ENCODE measurements at regions not wholly inside any gene's neighbourhood (a gene's known extent, or its start where the extent isn't known, plus 50 kb on each side); places are given as distances from the start of the nearest gene placed in this dataset.

GRCh38 chr12:13769966-13770365 is 211.4 kb downstream of the GRIN2B start:
- no peak for DNase-seq (ENCODE audit: low read depth in 4 of 4, low spot score in 3 of 4)

- no peak for DNase-seq (ENCODE audit: low read depth in 4 of 4, low spot score in 3 of 4)
Observed at GRCh38 chr12:13769273-13769672, 212.1 kb downstream of the GRIN2B start.

GRCh38 chr12:13764748-13765147 is 216.7 kb downstream of the GRIN2B start:
- no peak for DNase-seq (ENCODE audit: low read depth in 4 of 4, low spot score in 3 of 4)

- DNase-seq (ENCODE audit: low read depth in 4 of 4, low spot score in 3 of 4), result no peak
Observed at GRCh38 chr12:13749389-13749788, 232.0 kb downstream of the GRIN2B start.

GRCh38 chr12:13745111-13745860 is 236.1 kb downstream of the GRIN2B start:
- DNase-seq (ENCODE audit: low read depth in 4 of 4, low spot score in 3 of 4), result no peak

GRCh38 chr12:13744561-13744960 is 236.8 kb downstream of the GRIN2B start:
- no peak for DNase-seq (ENCODE audit: low read depth in 4 of 4, low spot score in 3 of 4)

GRCh38 chr12:13740149-13740545 is 241.3 kb downstream of the GRIN2B start:
- no peak for DNase-seq (ENCODE audit: low read depth in 4 of 4, low spot score in 3 of 4)

- no peak for DNase-seq (ENCODE audit: low read depth in 4 of 4, low spot score in 3 of 4)
Observed at GRCh38 chr12:13735734-13736133, 245.7 kb downstream of the GRIN2B start.

GRCh38 chr12:13734584-13735152 is 246.7 kb downstream of the GRIN2B start:
- no peak for DNase-seq (ENCODE audit: low read depth in 4 of 4, low spot score in 3 of 4)

GRCh38 chr12:13727707-13728195 is 253.7 kb downstream of the GRIN2B start:
- peak in 1 of 4 donors; percentile 16 for DNase-seq (ENCODE audit: low read depth in 4 of 4, low spot score in 3 of 4)

GRCh38 chr12:13725049-13725448 is 256.4 kb downstream of the GRIN2B start:
- no peak for DNase-seq (ENCODE audit: low read depth in 4 of 4, low spot score in 3 of 4)

GRCh38 chr12:13724136-13724535 is 257.3 kb downstream of the GRIN2B start:
- no peak for DNase-seq (ENCODE audit: low read depth in 4 of 4, low spot score in 3 of 4)

- no peak for DNase-seq (ENCODE audit: low read depth in 4 of 4, low spot score in 3 of 4)
Observed at GRCh38 chr12:13719986-13720385, 261.4 kb downstream of the GRIN2B start.

- DNase-seq (ENCODE audit: low read depth in 4 of 4, low spot score in 3 of 4), result no peak
Observed at GRCh38 chr12:13718271-13718670, 263.1 kb downstream of the GRIN2B start.

GRCh38 chr12:13716119-13716518 is 265.3 kb downstream of the GRIN2B start:
- DNase-seq (ENCODE audit: low read depth in 4 of 4, low spot score in 3 of 4), result no peak

GRCh38 chr12:13713556-13714410 is 267.6 kb downstream of the GRIN2B start:
- DNase-seq (ENCODE audit: low read depth in 4 of 4, low spot score in 3 of 4), result no peak

GRCh38 chr12:13707829-13708228 is 273.6 kb downstream of the GRIN2B start:
- no peak for DNase-seq (ENCODE audit: low read depth in 4 of 4, low spot score in 3 of 4)

- DNase-seq (ENCODE audit: low read depth in 4 of 4, low spot score in 3 of 4), result no peak
Observed at GRCh38 chr12:13702381-13702780, 279.0 kb downstream of the GRIN2B start.

GRCh38 chr12:13701502-13701901 is 279.9 kb downstream of the GRIN2B start:
- no peak for DNase-seq (ENCODE audit: low read depth in 4 of 4, low spot score in 3 of 4)

GRCh38 chr12:13697973-13698372 is 283.4 kb downstream of the GRIN2B start:
- DNase-seq (ENCODE audit: low read depth in 4 of 4, low spot score in 3 of 4), result no peak

GRCh38 chr12:13695781-13696180 is 285.6 kb downstream of the GRIN2B start:
- no peak for DNase-seq (ENCODE audit: low read depth in 4 of 4, low spot score in 3 of 4)

All from left renal pelvis (tissue), 4 donors.